ENCODE measurements at regions not wholly inside any gene's neighbourhood (a gene's known extent, or its start where the extent isn't known, plus 50 kb on each side); places are given as distances from the start of the nearest gene placed in this dataset.

DNA sequence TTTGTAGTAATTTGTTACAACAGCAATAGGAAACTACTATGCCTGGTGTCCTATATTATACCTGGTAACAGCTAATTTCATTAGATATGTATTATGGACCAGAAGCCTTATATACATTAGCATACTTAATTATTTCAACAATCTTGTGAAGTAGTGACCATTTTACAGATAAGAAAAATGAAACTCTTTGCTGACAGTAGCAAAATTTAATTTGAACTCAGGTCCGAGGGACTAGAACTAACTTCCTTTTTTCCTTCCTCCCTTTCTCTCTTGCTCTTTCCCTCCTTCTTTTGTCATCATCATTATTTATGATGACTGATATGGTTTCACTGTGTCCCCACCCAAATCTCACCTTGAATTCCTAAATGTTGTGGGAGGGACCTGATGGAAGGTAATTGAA is 482.0 kb downstream of the SNAPC1 start:
- no peak overlapping the region for H3K18ac ChIP-seq (ENCODE audit: low read depth, low read length)
- no peak overlapping the region for H3K4me2 ChIP-seq (ENCODE audit: low read depth, low read length)
- H2AK5ac ChIP-seq (ENCODE audit: low read depth, low read length) = no peak overlapping the region
- no peak overlapping the region for H3K27ac ChIP-seq (ENCODE audit: insufficient read depth, low read length)
- H4K5ac ChIP-seq (ENCODE audit: low read depth, low read length) = no peak overlapping the region
- no peak overlapping the region for H2BK5ac ChIP-seq (ENCODE audit: low read depth, low read length, poor library complexity, severe bottlenecking)
- no peak for DNase-seq
- H4K20me1 ChIP-seq (ENCODE audit: insufficient read depth, low read length) = no peaks in the 10 kb centered on the region
- CTCF ChIA-PET = no interaction called here
- H2AFZ ChIP-seq (replicated peaks; ENCODE audit: low read length, poor library complexity) = no peak overlapping the region
- no peak for ATAC-seq (ENCODE audit: low read depth)
- no peak overlapping the region for H4K8ac ChIP-seq (ENCODE audit: low read depth in 2 of 2, low read length in 2 of 2)
- in situ Hi-C loops (cut with MboI; ENCODE audit: low sequenced_read_pairs) = no loop called here
- H3K27me3 ChIP-seq (ENCODE audit: control insufficient read depth, insufficient read depth, low read length) = no peaks in the 10 kb centered on the region; the same call in 1 of the 2 replicates
- H3K4ac ChIP-seq (ENCODE audit: low read depth, low read length) = no peak overlapping the region
- no peaks in the 10 kb centered on the region for H3K4me1 ChIP-seq (ENCODE audit: control insufficient read depth, insufficient read depth, low read length)
- H2BK120ac ChIP-seq (ENCODE audit: low read depth, low read length) = no peak overlapping the region
- no peak overlapping the region for H2AK9ac ChIP-seq (replicated peaks; ENCODE audit: low read depth, low read length, poor library complexity)
- H4K91ac ChIP-seq (ENCODE audit: insufficient read depth, low read depth, low read length) = no peak overlapping the region
- no peaks in the 10 kb centered on the region for H3K9me3 ChIP-seq (ENCODE audit: control insufficient read depth, insufficient read depth, low read length)
- WGBS, 2 experiments (ENCODE audit: extremely low coverage in 2 of 2, insufficient read length in 1 of 2) = no CpG with 5 or more reads among the region's 1 CpG
- POLR2A ChIA-PET (ENCODE audit: unreplicated experiment) = no interaction called here
- no peaks in the 10 kb centered on the region for H3K79me1 ChIP-seq (ENCODE audit: low read depth in 1 of 2, low read length in 2 of 2)
- no peak overlapping the region for H3K4me3 ChIP-seq (ENCODE audit: insufficient read depth, low read depth, low read length)
- no peaks in the 10 kb centered on the region for H3K9me1 ChIP-seq (ENCODE audit: insufficient read depth, low read length)
- no peak overlapping the region for H2BK20ac ChIP-seq (ENCODE audit: low read depth, low read length)
- intact Hi-C loops (cut with micrococcal nuclease) = no loop called here
- H2BK15ac ChIP-seq (ENCODE audit: low read depth, low read length) = no peak overlapping the region
- dilution Hi-C loops (cut with HindIII; ENCODE audit: low sequenced_read_pairs, unreplicated experiment) = no loop called here
- no peak overlapping the region for H3K14ac ChIP-seq (replicated peaks; ENCODE audit: low read depth, low read length)
- H3K56ac ChIP-seq (ENCODE audit: extremely low read depth, insufficient read depth, low read length) = no peak overlapping the region
- no peaks in the 10 kb centered on the region for H3K36me3 ChIP-seq (ENCODE audit: control insufficient read depth, insufficient read depth, low read length)
- BruUV-seq (replicated peaks) = no TSS peak
- TF ChIP-seq MAZ (IDR thresholded peaks at IDR 0.05; ENCODE audit: borderline replicate concordance, low read depth, low read length) = no peak
- TF ChIP-seq MAFK (IDR thresholded peaks at IDR 0.05; ENCODE audit: low read depth, low read length) = peak; percentile 72
- H3K23ac ChIP-seq (ENCODE audit: low read depth, low read length) = no peak overlapping the region
- H3K9ac ChIP-seq (ENCODE audit: low read depth, low read length) = no peak overlapping the region

All from IMR-90 (cell line).